HEK293T (cell line): ENCODE measurements at regions not wholly inside any gene's neighbourhood (a gene's known extent, or its start where the extent isn't known, plus 50 kb on each side); places are given as distances from the start of the nearest gene placed in this dataset.

Experiments used
- CTCF ChIA-PET: fragments of 350-600 bp; formaldehyde crosslinking; extraction: SDS; loops from one replicate; lab custom pipeline; 2021; ENCODE audit warnings: antibody characterized with exemption, inconsistent platforms; lab: Yijun Ruan, JAX
- POLR2A ChIA-PET: fragments of 350-600 bp; formaldehyde crosslinking; extraction: SDS; loops from one replicate; lab custom pipeline; 2020; ENCODE audit warnings: antibody characterized with exemption, inconsistent platforms; lab: Yijun Ruan, JAX
- DNase-seq: peaks from one replicate; pipeline ENCODE4 v3.0.0; 2012; ENCODE audit warnings: mixed read lengths; ENCODE audit errors: extremely low spot score
- ARNT ChIP-seq: fragments of 450-650 bp; IDR thresholded peaks from 2 replicates; pipeline ENCODE4 v1.6.1; 2017; ENCODE audit warnings: mild to moderate bottlenecking
- BHLHE40 ChIP-seq: fragments of 450-650 bp; IDR thresholded peaks from 2 replicates; pipeline ENCODE4 v1.6.1; 2016; ENCODE audit warnings: mild to moderate bottlenecking, moderate library complexity, borderline replicate concordance
- CTBP1 ChIP-seq: fragments of 450-650 bp; IDR thresholded peaks from 2 replicates; pipeline ENCODE4 v1.6.1; 2016; ENCODE audit warnings: borderline replicate concordance
- ELF4 ChIP-seq: fragments of 450-650 bp; IDR thresholded peaks from 2 replicates; pipeline ENCODE4 v1.6.1; 2017; ENCODE audit warnings: antibody characterized with exemption
- FOXA1 ChIP-seq: fragments of 450-650 bp; IDR thresholded peaks from 2 replicates; pipeline ENCODE4 v1.6.1; 2016; ENCODE audit warnings: mild to moderate bottlenecking
- FOXK2 ChIP-seq: fragments of 450-650 bp; IDR thresholded peaks from 2 replicates; pipeline ENCODE4 v1.6.1; 2016; ENCODE audit warnings: mild to moderate bottlenecking
- FOXM1 ChIP-seq: fragments of 450-650 bp; IDR thresholded peaks from 2 replicates; pipeline ENCODE4 v1.6.1; 2017; ENCODE audit warnings: mild to moderate bottlenecking, borderline replicate concordance
- HDGF ChIP-seq: fragments of 450-650 bp; IDR thresholded peaks from 2 replicates; pipeline ENCODE4 v1.6.1; 2017; ENCODE audit warnings: antibody characterized with exemption, borderline replicate concordance
- L3MBTL2 ChIP-seq: fragments of 450-650 bp; conservative IDR thresholded peaks from 2 replicates; pipeline ENCODE4 v1.6.1; 2016; ENCODE audit warnings: mild to moderate bottlenecking
- LEF1 ChIP-seq: fragments of 450-650 bp; IDR thresholded peaks from 2 replicates; pipeline ENCODE4 v1.6.1; 2017; ENCODE audit warnings: mild to moderate bottlenecking, borderline replicate concordance
- NFRKB ChIP-seq: fragments of 450-650 bp; IDR thresholded peaks from 2 replicates; pipeline ENCODE4 v1.6.1; 2016; ENCODE audit warnings: mild to moderate bottlenecking, moderate library complexity
- PKNOX1 ChIP-seq: fragments of 450-650 bp; IDR thresholded peaks from 2 replicates; pipeline ENCODE4 v1.6.1; 2016
- SP1 ChIP-seq: fragments of 450-650 bp; IDR thresholded peaks from 2 replicates; pipeline ENCODE4 v1.6.1; 2017
- SUZ12 ChIP-seq: fragments of 450-650 bp; IDR thresholded peaks from 2 replicates; pipeline ENCODE4 v1.6.1; 2016; ENCODE audit warnings: mild to moderate bottlenecking
- TARDBP ChIP-seq: fragments of 450-650 bp; IDR thresholded peaks from 2 replicates; pipeline ENCODE4 v1.6.1; 2016
- ZNF384 ChIP-seq: fragments of 450-650 bp; IDR thresholded peaks from 2 replicates; pipeline ENCODE4 v1.6.1; 2016

- POLR2A ChIA-PET, result no interaction called here
- TF ChIP-seq NFRKB, result no peak
- TF ChIP-seq ZNF384, result no peak
- TF ChIP-seq BHLHE40, result no peak
- no peak for TF ChIP-seq PKNOX1
- no peak for TF ChIP-seq L3MBTL2
- TF ChIP-seq FOXK2, result no peak
- TF ChIP-seq ELF4, result no peak
- no peak for TF ChIP-seq CTBP1
- TF ChIP-seq HDGF, result no peak
- TF ChIP-seq FOXM1, result no peak
- CTCF ChIA-PET, result no interaction called here
- DNase-seq, result no peak
Measured at GRCh38 chr12:97259098-97259497, 203.5 kb upstream of the RMST start.

- ChIA-PET POLR2A (no interaction called here), CTCF (no interaction called here)
- no peak for DNase-seq
- TF ChIP-seq L3MBTL2 (no peak), FOXM1 (no peak), LEF1 (no peak), ARNT (no peak)
Measured at GRCh38 chr12:97260786-97261185, 201.8 kb upstream of the RMST start.

GRCh38 chr12:97267166-97267565, 195.4 kb upstream of the RMST start:
- DNase-seq, result no peak
- POLR2A ChIA-PET, result no interaction called here
- TF ChIP-seq LEF1 (no peak), FOXA1 (no peak), BHLHE40 (no peak), ARNT (no peak), ZNF384 (no peak), PKNOX1 (no peak), FOXK2 (no peak), TARDBP (no peak), FOXM1 (no peak), NFRKB (no peak), SP1 (no peak), ELF4 (no peak), CTBP1 (no peak), L3MBTL2 (no peak), HDGF (no peak), SUZ12 (no peak)
- CTCF ChIA-PET, result interaction anchor here (0.6 kb wide), 1 partner anchor 321 kb away, joined by 4 read pairs; no protein-coding TSS in a partner anchor

- TF ChIP-seq NFRKB (no peak), L3MBTL2 (no peak), BHLHE40 (no peak), CTBP1 (no peak), HDGF (no peak), FOXA1 (no peak), ELF4 (no peak), TARDBP (no peak)
- POLR2A ChIA-PET, result no interaction called here
- CTCF ChIA-PET, result no interaction called here
- no peak for DNase-seq
Measured at GRCh38 chr12:97267594-97268202, 194.9 kb upstream of the RMST start.

- ChIA-PET POLR2A (no interaction called here), CTCF (interaction anchor here (0.7 kb wide), 1 partner anchor 15 kb away, joined by 3 read pairs; no protein-coding TSS in a partner anchor)
- no peak for DNase-seq
- TF ChIP-seq CTBP1 (no peak), PKNOX1 (no peak), NFRKB (no peak), ELF4 (no peak), SP1 (no peak)
Measured at GRCh38 chr12:97272471-97272870, 190.1 kb upstream of the RMST start.

GRCh38 chr12:97274386-97274785, 188.2 kb upstream of the RMST start:
- DNase-seq, result no peak
- TF ChIP-seq PKNOX1 (no peak), ZNF384 (no peak), CTBP1 (no peak), TARDBP (no peak), ELF4 (no peak), HDGF (no peak), FOXA1 (no peak), LEF1 (no peak), NFRKB (no peak), ARNT (no peak), SUZ12 (no peak), BHLHE40 (no peak), L3MBTL2 (no peak), FOXM1 (no peak), SP1 (no peak)
- ChIA-PET CTCF (no interaction called here), POLR2A (no interaction called here)
